IMR-90 (cell line): ENCODE measurements at regions not wholly inside any gene's neighbourhood (a gene's known extent, or its start where the extent isn't known, plus 50 kb on each side); places are given as distances from the start of the nearest gene placed in this dataset.

Experiments
- ATAC-seq: fragments of 200-7000 bp; cut with Tn5 transposase; 2 replicates; pipeline ENCODE4 v1.9.1; 2020; ENCODE audit warnings: low read depth, mild to moderate bottlenecking, moderate library complexity
- BruUV-seq: library from RNA; stranded (reverse); fragments of 400-500 nt; replicated peaks from 2 replicates; lab custom pipeline; 2021; lab: Mats Ljungman, UMichigan
- CTCF ChIA-PET: fragments of 300-600 bp; formaldehyde crosslinking; extraction: SDS; loops from one replicate; lab custom pipeline; 2021; ENCODE audit warnings: antibody characterized with exemption; lab: Yijun Ruan, JAX
- POLR2A ChIA-PET: fragments of 300-600 bp; sonication (Branson Sonifier 250); formaldehyde crosslinking; loops from one replicate; lab custom pipeline; 2022; ENCODE audit warnings: antibody characterized with exemption; ENCODE audit not compliant: unreplicated experiment; lab: Charles Lee
- DNase-seq: peaks from one replicate; pipeline ENCODE4 v3.0.0; 2013
- H2AFZ ChIP-seq: replicated peaks from 2 replicates; pipeline ENCODE3; 2013; ENCODE audit warnings: low read length, mild to moderate bottlenecking; ENCODE audit not compliant: poor library complexity
- H2AK5ac ChIP-seq: 2 replicates; pipeline ENCODE4 v1.6.1; 2013; ENCODE audit warnings: low read depth, low read length, inconsistent platforms
- H2AK9ac ChIP-seq: replicated peaks from 2 replicates; pipeline ENCODE3; 2013; ENCODE audit warnings: mild to moderate bottlenecking, low read depth, low read length, moderate library complexity; ENCODE audit not compliant: poor library complexity
- H2BK120ac ChIP-seq: 2 replicates; pipeline ENCODE4 v1.6.1; 2013; ENCODE audit warnings: low read depth, low read length, inconsistent platforms
- H2BK15ac ChIP-seq: 3 replicates; pipeline ENCODE4 v1.6.1; 2013; ENCODE audit warnings: low read depth, low read length, inconsistent platforms
- H2BK20ac ChIP-seq: 2 replicates; pipeline ENCODE4 v1.6.1; 2013; ENCODE audit warnings: low read depth, mild to moderate bottlenecking, inconsistent platforms, low read length, moderate library complexity
- H2BK5ac ChIP-seq: 2 replicates; pipeline ENCODE4 v1.6.1; 2013; ENCODE audit warnings: mild to moderate bottlenecking, low read depth, low read length, inconsistent platforms; ENCODE audit not compliant: poor library complexity, severe bottlenecking
- H3K14ac ChIP-seq: replicated peaks from 2 replicates; pipeline ENCODE4 v1.6.1; 2013; ENCODE audit warnings: low read depth, low read length, inconsistent platforms
- H3K18ac ChIP-seq: 2 replicates; pipeline ENCODE4 v1.6.1; 2013; ENCODE audit warnings: low read depth, low read length, control low read depth
- H3K23ac ChIP-seq: 2 replicates; pipeline ENCODE4 v1.6.1; 2013; ENCODE audit warnings: low read depth, low read length, inconsistent platforms
- H3K27ac ChIP-seq: 2 replicates; pipeline ENCODE4 v1.5.1; 2013; ENCODE audit warnings: mild to moderate bottlenecking, control low read depth, low read length; ENCODE audit not compliant: insufficient read depth
- H3K27me3 ChIP-seq: 2 replicates; pipeline ENCODE4 v1.6.1; 2013; ENCODE audit warnings: low read length; ENCODE audit not compliant: control insufficient read depth, insufficient read depth
- H3K36me3 ChIP-seq: 2 replicates; pipeline ENCODE4 v1.6.1; 2013; ENCODE audit warnings: low read length, mixed read lengths; ENCODE audit not compliant: control insufficient read depth, insufficient read depth
- H3K4ac ChIP-seq: 2 replicates; pipeline ENCODE4 v1.6.1; 2013; ENCODE audit warnings: low read depth, low read length, inconsistent platforms
- H3K4me1 ChIP-seq: 2 replicates; pipeline ENCODE4 v1.6.1; 2013; ENCODE audit warnings: low read length, mixed read lengths; ENCODE audit not compliant: control insufficient read depth, insufficient read depth
- H3K4me2 ChIP-seq: 2 replicates; pipeline ENCODE4 v1.6.1; 2013; ENCODE audit warnings: low read depth, mild to moderate bottlenecking, control low read depth, low read length, moderate library complexity
- H3K4me3 ChIP-seq: 2 replicates; pipeline ENCODE4 v1.5.1; 2013; ENCODE audit warnings: low read depth, mild to moderate bottlenecking, control low read depth, low read length, moderate library complexity; ENCODE audit not compliant: insufficient read depth
- H3K56ac ChIP-seq: 2 replicates; pipeline ENCODE4 v1.6.1; 2013; ENCODE audit warnings: low read length, inconsistent platforms; ENCODE audit not compliant: insufficient read depth; ENCODE audit errors: extremely low read depth
- H3K79me1 ChIP-seq, 2 experiments: 2 replicates each; pipeline ENCODE4 v1.6.1; 2013; ENCODE audit warnings: low read length in 2 of 2, inconsistent platforms in 1 of 2, low read depth in 1 of 2
- H3K9ac ChIP-seq: 2 replicates; pipeline ENCODE4 v1.6.1; 2013; ENCODE audit warnings: low read depth, low read length, control low read depth
- H3K9me1 ChIP-seq: 2 replicates; pipeline ENCODE4 v1.6.1; 2013; ENCODE audit warnings: low read length, inconsistent platforms; ENCODE audit not compliant: insufficient read depth
- H3K9me3 ChIP-seq: 2 replicates; pipeline ENCODE4 v1.6.1; 2013; ENCODE audit warnings: low read length; ENCODE audit not compliant: control insufficient read depth, insufficient read depth
- H4K20me1 ChIP-seq: 2 replicates; pipeline ENCODE4 v1.6.1; 2013; ENCODE audit warnings: low read length, inconsistent platforms; ENCODE audit not compliant: insufficient read depth
- H4K5ac ChIP-seq: 2 replicates; pipeline ENCODE4 v1.6.1; 2013; ENCODE audit warnings: mild to moderate bottlenecking, low read depth, low read length, control low read depth
- H4K8ac ChIP-seq, 2 experiments: 2 replicates each; pipeline ENCODE4 v1.6.1; 2013; ENCODE audit warnings: low read depth in 2 of 2, low read length in 2 of 2, control low read depth in 1 of 2, inconsistent platforms in 1 of 2
- H4K91ac ChIP-seq: 2 replicates; pipeline ENCODE4 v1.6.1; 2013; ENCODE audit warnings: low read depth, low read length, inconsistent platforms; ENCODE audit not compliant: insufficient read depth
- BHLHE40 ChIP-seq: fragments of 150-350 bp; IDR thresholded peaks from 2 replicates; pipeline ENCODE4 v1.6.1; 2016; ENCODE audit warnings: mild to moderate bottlenecking, low read depth, low read length
- CEBPB ChIP-seq: IDR thresholded peaks from 2 replicates; pipeline ENCODE4 v1.6.1; 2012; ENCODE audit warnings: low read depth, low read length, improper control_type of control experiment
- CHD1 ChIP-seq: IDR thresholded peaks from 2 replicates; pipeline ENCODE4 v1.6.1; 2012; ENCODE audit warnings: low read depth, low read length, improper control_type of control experiment
- MXI1 ChIP-seq: IDR thresholded peaks from 2 replicates; pipeline ENCODE4 v1.6.1; 2012; ENCODE audit warnings: low read depth, mild to moderate bottlenecking, low read length, moderate library complexity, borderline replicate concordance
- NFE2L2 ChIP-seq: fragments of 150-350 bp; IDR thresholded peaks from 2 replicates; pipeline ENCODE4 v1.6.1; 2016; ENCODE audit warnings: low read depth, mild to moderate bottlenecking, low read length
- SMC3 ChIP-seq: fragments of 150-350 bp; IDR thresholded peaks from 2 replicates; pipeline ENCODE4 v1.6.1; 2016; ENCODE audit warnings: low read depth, mild to moderate bottlenecking, antibody characterized with exemption, low read length, moderate library complexity
- whole genome bisulfite sequencing, 2 experiments: methylation state at CpG; one replicate each; pipeline versions ENCODE4 v1.1.5 to v1.1.7; 2013; ENCODE audit warnings: missing lambda C conversion rate in 2 of 2; ENCODE audit not compliant: insufficient read length in 1 of 2; ENCODE audit errors: extremely low coverage in 2 of 2; 5-methylcytosine and 5-hydroxymethylcytosine counted together
- dilution Hi-C: fragments of 300-500 bp; cut with HindIII; formaldehyde crosslinking; loops from one replicate; pipeline ENCODE4 v1.14.3; 2018; ENCODE audit warnings: low sequenced_read_pairs; ENCODE audit not compliant: unreplicated experiment
- in situ Hi-C: fragments of 300-500 bp; cut with MboI; formaldehyde crosslinking; loops from 3 replicates; pipeline ENCODE4 v1.14.3; 2019; ENCODE audit warnings: low sequenced_read_pairs, inconsistent platforms, mixed read lengths
- intact Hi-C: fragments of 100-400 bp; cut with micrococcal nuclease; formaldehyde crosslinking; loops from 2 replicates; pipeline ENCODE4 v1.10.0; 2022
- TF ChIP-seq, protein P1 (sequence below): fragments of 150-350 bp; IDR thresholded peaks from 2 replicates; pipeline ENCODE4 v1.6.1; 2017; ENCODE audit warnings: mild to moderate bottlenecking, antibody characterized with exemption, low read length, low read depth

DNA sequence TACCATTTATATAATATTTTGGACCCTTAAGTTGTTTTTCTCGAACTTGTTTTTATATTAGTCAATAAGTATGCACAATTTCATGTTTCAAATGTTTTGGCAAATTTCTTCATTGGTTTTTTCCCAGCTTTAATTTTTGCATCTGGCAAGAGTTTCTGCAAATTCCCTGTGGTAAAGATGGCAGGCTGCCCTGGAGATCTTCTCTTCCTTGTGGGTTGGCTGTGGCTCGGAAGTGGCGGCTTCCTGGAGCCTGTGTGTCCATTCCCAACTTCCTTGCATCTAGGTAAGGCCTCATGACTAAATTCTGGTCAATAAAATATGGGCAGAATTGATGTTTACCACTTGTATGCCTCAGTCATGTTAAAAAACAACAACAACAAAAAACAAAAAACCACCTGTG, 818.6 kb downstream of the EPHA4 start:
- H2BK120ac ChIP-seq, result no peak overlapping the region

More for the DNA sequence above, 818.6 kb downstream of the EPHA4 start:
- Histone ChIP-seq H4K8ac (no peak overlapping the region), H3K27me3 (no peaks in the 10 kb centered on the region), H3K9me3 (no peaks in the 10 kb centered on the region), H3K56ac (no peak overlapping the region), H3K36me3 (no peaks in the 10 kb centered on the region), H2BK15ac (no peak overlapping the region), H4K20me1 (no peaks in the 10 kb centered on the region), H3K27ac (no peak overlapping the region), H2AK5ac (no peak overlapping the region), H3K4me1 (no peaks in the 10 kb centered on the region), H3K4ac (no peak overlapping the region), H3K79me1 (no peaks in the 10 kb centered on the region), H3K4me2 (no peak overlapping the region), H3K14ac (no peak overlapping the region), H4K5ac (no peak overlapping the region), H2BK5ac (no peak overlapping the region), H3K23ac (no peak overlapping the region), H4K91ac (no peak overlapping the region), H3K4me3 (no peak overlapping the region), H3K9me1 (no peaks in the 10 kb centered on the region), H2AK9ac (no peak overlapping the region), H3K18ac (no peak overlapping the region), H2BK20ac (no peak overlapping the region), H2AFZ (no peak overlapping the region), H3K9ac (no peak overlapping the region)
- no TSS peak for BruUV-seq
- WGBS, 2 experiments, result no CpG with 5 or more reads among the region's 3 CpGs
- dilution Hi-C loops (no loop called here), in situ Hi-C loops (no loop called here), intact Hi-C loops (no loop called here)
- POLR2A ChIA-PET, result no interaction called here
- ATAC-seq (no peak), DNase-seq (no peak)
- TF ChIP-seq NFE2L2 (no peak), MXI1 (no peak), BHLHE40 (no peak), CEBPB (no peak), SMC3 (no peak), CHD1 (no peak)
- TF ChIP-seq, protein P1, sequence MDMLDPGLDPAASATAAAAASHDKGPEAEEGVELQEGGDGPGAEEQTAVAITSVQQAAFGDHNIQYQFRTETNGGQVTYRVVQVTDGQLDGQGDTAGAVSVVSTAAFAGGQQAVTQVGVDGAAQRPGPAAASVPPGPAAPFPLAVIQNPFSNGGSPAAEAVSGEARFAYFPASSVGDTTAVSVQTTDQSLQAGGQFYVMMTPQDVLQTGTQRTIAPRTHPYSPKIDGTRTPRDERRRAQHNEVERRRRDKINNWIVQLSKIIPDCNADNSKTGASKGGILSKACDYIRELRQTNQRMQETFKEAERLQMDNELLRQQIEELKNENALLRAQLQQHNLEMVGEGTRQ, result no peak
- CTCF ChIA-PET, result no interaction called here
